ENCODE measurements at regions not wholly inside any gene's neighbourhood (a gene's known extent, or its start where the extent isn't known, plus 50 kb on each side); places are given as distances from the start of the nearest gene placed in this dataset.

GRCh38 chr14:30403791-30404190 is 155.2 kb upstream of the G2E3 start:
- TF ChIP-seq CTCF (IDR thresholded peaks at IDR 0.05): no peak
- TF ChIP-seq POLR2A (IDR thresholded peaks at IDR 0.05): no peak

Data from upper lobe of left lung (tissue), 4 donors.